ENCODE measurements at regions not wholly inside any gene's neighbourhood (a gene's known extent, or its start where the extent isn't known, plus 50 kb on each side); places are given as distances from the start of the nearest gene placed in this dataset.
A peak's percentile ranks its signal among the peaks of the same experiment; 100 is the strongest.
"Not testable (repeated sequence)": the region's sequence is repeated elsewhere in the genome, so short reads cannot be mapped to it uniquely, and the experiment has no call there.

GRCh38 chr12:9449657-9450126 lies 158.0 kb downstream of the KLRB1 start:
- H3K27ac ChIP-seq; H3K4me3 ChIP-seq; intact Hi-C loops (cut with DNase I); H3K9me3 ChIP-seq; DNase-seq; H3K27me3 ChIP-seq; H3K36me3 ChIP-seq: not testable (repeated sequence)
- 87 to 92% methylated on average over 6 to 9 of the region's 9 CpGs for WGBS, 2 donors
- peaks cover 0 to 26% (median 0%) of the 10 kb centered on the region in 3 donors for H3K4me1 ChIP-seq

GRCh38 chr12:9449181-9449580 lies 158.5 kb downstream of the KLRB1 start:
- H3K27me3 ChIP-seq: no peaks in the 10 kb centered on the region
- H3K36me3 ChIP-seq: no peaks in the 10 kb centered on the region
- peak overlapping the region in 1 of 4 donors; percentile 77 for H3K4me3 ChIP-seq
- intact Hi-C loops (cut with DNase I): no loop called here
- peaks cover 0 to 24% (median 0%) of the 10 kb centered on the region in 3 donors for H3K4me1 ChIP-seq
- WGBS, 2 donors: 53 to 60% methylated on average over 6 of the region's 6 CpGs
- TF ChIP-seq, protein P1, sequence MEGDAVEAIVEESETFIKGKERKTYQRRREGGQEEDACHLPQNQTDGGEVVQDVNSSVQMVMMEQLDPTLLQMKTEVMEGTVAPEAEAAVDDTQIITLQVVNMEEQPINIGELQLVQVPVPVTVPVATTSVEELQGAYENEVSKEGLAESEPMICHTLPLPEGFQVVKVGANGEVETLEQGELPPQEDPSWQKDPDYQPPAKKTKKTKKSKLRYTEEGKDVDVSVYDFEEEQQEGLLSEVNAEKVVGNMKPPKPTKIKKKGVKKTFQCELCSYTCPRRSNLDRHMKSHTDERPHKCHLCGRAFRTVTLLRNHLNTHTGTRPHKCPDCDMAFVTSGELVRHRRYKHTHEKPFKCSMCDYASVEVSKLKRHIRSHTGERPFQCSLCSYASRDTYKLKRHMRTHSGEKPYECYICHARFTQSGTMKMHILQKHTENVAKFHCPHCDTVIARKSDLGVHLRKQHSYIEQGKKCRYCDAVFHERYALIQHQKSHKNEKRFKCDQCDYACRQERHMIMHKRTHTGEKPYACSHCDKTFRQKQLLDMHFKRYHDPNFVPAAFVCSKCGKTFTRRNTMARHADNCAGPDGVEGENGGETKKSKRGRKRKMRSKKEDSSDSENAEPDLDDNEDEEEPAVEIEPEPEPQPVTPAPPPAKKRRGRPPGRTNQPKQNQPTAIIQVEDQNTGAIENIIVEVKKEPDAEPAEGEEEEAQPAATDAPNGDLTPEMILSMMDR (IDR thresholded peaks at IDR 0.05): no peak
- no peak for TF ChIP-seq POLR2A (IDR thresholded peaks at IDR 0.05)
- H3K27ac ChIP-seq: no peak overlapping the region
- no peaks in the 10 kb centered on the region for H3K9me3 ChIP-seq
- no peak for DNase-seq

GRCh38 chr12:9448648-9449047 lies 159.1 kb downstream of the KLRB1 start:
- H3K9me3 ChIP-seq; H3K27me3 ChIP-seq; intact Hi-C loops (cut with DNase I); H3K36me3 ChIP-seq; DNase-seq: not testable (repeated sequence)
- H3K4me3 ChIP-seq: peak overlapping the region; percentile 41 to 77 (median 60)
- H3K27ac ChIP-seq: peak overlapping the region in 2 of 4 donors; percentile 71
- 15 to 37% methylated on average over 4 to 6 of the region's 10 CpGs for WGBS, 2 donors
- H3K4me1 ChIP-seq: peaks cover 0 to 24% (median 0%) of the 10 kb centered on the region in 3 donors

- 0% methylated on average over 11 to 15 of the region's 61 CpGs for WGBS, 2 donors
- TF ChIP-seq POLR2A (IDR thresholded peaks at IDR 0.05): peak in 1 of 4 donors; percentile 42
- DNase-seq: peak; percentile 29
- H3K9me3 ChIP-seq; H3K36me3 ChIP-seq; intact Hi-C loops (cut with DNase I); H3K27me3 ChIP-seq: not testable (repeated sequence)
- Histone ChIP-seq H3K4me1 (peaks cover 0 to 24% (median 0%) of the 10 kb centered on the region in 3 donors), H3K27ac (peak overlapping the region; percentile 68 to 77 (median 71)), H3K4me3 (peak overlapping the region; percentile 41 to 77 (median 60))
Observed at GRCh38 chr12:9447791-9448614, 159.7 kb downstream of the KLRB1 start.

- peak overlapping the region in 1 of 4 donors; percentile 71 for H3K27ac ChIP-seq
- peaks cover 0 to 24% (median 0%) of the 10 kb centered on the region in 3 donors for H3K4me1 ChIP-seq
- peak overlapping the region in 3 of 4 donors; percentile 57 to 77 (median 63) for H3K4me3 ChIP-seq
- 13 to 30% methylated on average over 3 to 11 of the region's 20 CpGs for WGBS, 2 donors
- H3K27me3 ChIP-seq; H3K9me3 ChIP-seq; DNase-seq; intact Hi-C loops (cut with DNase I); H3K36me3 ChIP-seq: not testable (repeated sequence)
Observed at GRCh38 chr12:9446883-9447761, 160.6 kb downstream of the KLRB1 start.

- H3K36me3 ChIP-seq; H3K4me3 ChIP-seq; H3K27ac ChIP-seq; H3K27me3 ChIP-seq; H3K4me1 ChIP-seq; H3K9me3 ChIP-seq; intact Hi-C loops (cut with DNase I); DNase-seq: not testable (repeated sequence)
- WGBS, 2 donors: no CpG with 5 or more reads among the region's 5 CpGs
Observed at GRCh38 chr12:9440428-9440827, 167.3 kb downstream of the KLRB1 start.

DNA sequence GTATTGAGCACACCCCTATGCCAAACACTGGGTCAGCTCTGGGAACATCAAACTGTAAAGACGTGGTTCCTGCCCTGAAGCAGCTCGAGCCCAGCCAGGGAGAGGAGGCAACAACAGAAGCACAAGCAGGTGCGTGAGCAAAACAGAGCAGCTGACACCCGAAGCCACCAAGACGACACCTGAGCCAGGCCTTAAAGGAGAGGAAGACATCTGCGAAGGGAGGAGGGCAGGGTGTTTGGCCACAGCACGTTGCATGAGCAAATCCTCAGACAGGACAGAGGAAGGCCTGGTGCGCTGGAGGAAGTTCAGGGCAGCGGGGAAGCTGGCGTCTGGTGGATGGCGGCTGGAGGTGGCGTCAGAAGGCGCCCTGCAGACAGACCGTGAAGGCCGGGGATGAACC lies 172.0 kb downstream of the KLRB1 start:
- WGBS, 2 donors: no CpG with 5 or more reads among the region's 15 CpGs
- DNase-seq; H3K27ac ChIP-seq; intact Hi-C loops (cut with DNase I); H3K9me3 ChIP-seq; H3K36me3 ChIP-seq; H3K27me3 ChIP-seq; H3K4me3 ChIP-seq; H3K4me1 ChIP-seq: not testable (repeated sequence)

DNA sequence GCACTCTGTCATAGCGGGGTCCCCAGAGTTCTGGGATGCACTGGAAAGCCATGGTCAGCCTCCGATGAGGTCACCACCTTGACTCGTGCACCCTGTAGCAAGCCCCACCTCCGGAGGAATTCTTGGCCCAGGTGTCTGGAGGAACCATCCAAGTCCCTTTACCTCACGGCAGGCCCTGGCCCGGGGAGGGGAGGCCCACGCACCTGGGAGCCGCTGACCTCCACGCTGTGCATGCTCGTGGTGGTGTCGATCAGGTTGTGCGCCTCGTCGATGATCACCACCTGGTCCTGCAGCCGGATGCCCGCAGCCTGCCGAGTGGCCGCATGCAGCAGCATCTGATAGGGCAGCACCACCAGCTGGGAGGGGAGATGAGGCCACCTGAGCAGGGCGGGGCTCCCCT lies 177.3 kb downstream of the KLRB1 start:
- H3K4me1 ChIP-seq; H3K9me3 ChIP-seq; DNase-seq; H3K27ac ChIP-seq; H3K4me3 ChIP-seq; H3K27me3 ChIP-seq; H3K36me3 ChIP-seq; intact Hi-C loops (cut with DNase I): not testable (repeated sequence)
- no CpG with 5 or more reads among the region's 19 CpGs for WGBS, 2 donors

GRCh38 chr12:9428856-9429255 lies 178.9 kb downstream of the KLRB1 start:
- DNase-seq; intact Hi-C loops (cut with DNase I): not testable (repeated sequence)

DNA sequence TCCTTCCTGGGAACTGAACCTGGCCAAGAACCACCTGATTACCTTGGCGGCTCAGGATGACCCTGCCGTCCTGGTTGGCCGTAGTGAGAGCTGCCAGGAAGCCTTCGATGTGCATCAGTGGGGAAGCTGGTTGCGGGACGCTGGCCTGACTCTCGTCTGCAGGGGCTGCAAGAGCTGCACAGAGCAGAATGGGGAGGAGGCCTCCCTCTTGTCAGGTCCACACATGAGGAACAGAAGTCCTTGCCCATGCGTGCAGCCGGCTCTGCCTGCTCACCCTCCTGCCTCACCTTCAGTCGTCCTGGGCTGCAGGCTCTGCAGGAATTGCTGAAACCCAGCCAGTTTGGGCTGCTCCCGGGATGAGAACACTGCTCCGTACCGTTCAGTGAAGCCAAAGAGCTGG lies 182.3 kb downstream of the KLRB1 start:
- no CpG with 5 or more reads among the region's 13 CpGs for WGBS, 2 donors
- H3K27me3 ChIP-seq; intact Hi-C loops (cut with DNase I); DNase-seq; H3K27ac ChIP-seq; H3K36me3 ChIP-seq; H3K4me3 ChIP-seq; H3K9me3 ChIP-seq; H3K4me1 ChIP-seq: not testable (repeated sequence)

More at GRCh38 chr12:9428856-9429255, 178.9 kb downstream of the KLRB1 start:
- not testable (repeated sequence) for H3K9me3 ChIP-seq, H3K27me3 ChIP-seq, H3K4me1 ChIP-seq, H3K36me3 ChIP-seq, H3K4me3 ChIP-seq, H3K27ac ChIP-seq
- 90 to 100% methylated on average over 1 to 2 of the region's 13 CpGs for WGBS, 2 donors

- H3K4me3 ChIP-seq; H3K9me3 ChIP-seq; H3K27ac ChIP-seq; H3K4me1 ChIP-seq; H3K36me3 ChIP-seq; DNase-seq; intact Hi-C loops (cut with DNase I); H3K27me3 ChIP-seq: not testable (repeated sequence)
- WGBS, 2 donors: 89 to 100% methylated on average over 3 to 5 of the region's 9 CpGs
Observed at GRCh38 chr12:9424175-9424740, 183.5 kb downstream of the KLRB1 start.

Measured in esophagus squamous epithelium (tissue), 5 donors.